Amygdala (tissue), 56 donors: ENCODE measurements at regions not wholly inside any gene's neighbourhood (a gene's known extent, or its start where the extent isn't known, plus 50 kb on each side); places are given as distances from the start of the nearest gene placed in this dataset.
A peak's percentile ranks its signal among the peaks of the same experiment; 100 is the strongest.

Experiments
- DNase-seq, 56 donors: peaks; one replicate each; lab custom pipeline; 2025; lab: John Stamatoyannopoulos, UW

DNA sequence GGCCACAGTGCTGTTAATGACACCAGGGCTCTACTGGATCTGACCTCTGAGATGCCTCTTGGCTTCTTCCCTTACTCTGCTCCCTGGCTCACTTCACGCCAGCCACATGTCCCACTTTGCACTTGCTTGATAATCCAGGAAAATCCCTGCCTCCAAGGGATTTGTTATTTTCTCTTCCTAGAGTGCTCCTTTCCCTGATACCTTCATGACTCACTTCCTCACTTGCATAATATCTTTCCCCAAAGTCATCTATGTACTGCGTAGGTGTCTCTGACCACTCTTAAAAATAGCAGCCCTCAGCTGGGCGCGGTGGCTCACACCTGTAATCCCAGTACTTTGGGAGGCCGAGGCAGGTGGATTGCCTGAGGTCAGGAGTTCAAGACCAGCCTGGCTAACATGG is 572.3 kb downstream of the PLCL1 start:
- DNase-seq = no peak

DNA sequence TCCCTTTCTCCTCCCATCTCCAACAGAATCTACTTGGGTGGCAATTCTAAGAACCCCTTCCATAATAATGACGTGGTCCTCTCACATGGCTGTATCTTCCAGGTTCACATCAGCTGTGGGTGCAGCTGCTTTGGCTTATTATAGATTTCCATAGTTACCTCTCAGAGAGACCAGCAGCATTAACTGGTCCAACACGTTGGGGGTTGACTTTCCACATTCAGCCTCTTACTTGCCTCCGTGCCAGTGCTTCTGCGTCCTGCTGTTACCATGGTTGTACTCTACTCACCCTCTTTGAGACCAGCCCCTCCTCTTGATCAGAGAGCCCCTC is 570.7 kb downstream of the PLCL1 start:
- no peak for DNase-seq

DNA sequence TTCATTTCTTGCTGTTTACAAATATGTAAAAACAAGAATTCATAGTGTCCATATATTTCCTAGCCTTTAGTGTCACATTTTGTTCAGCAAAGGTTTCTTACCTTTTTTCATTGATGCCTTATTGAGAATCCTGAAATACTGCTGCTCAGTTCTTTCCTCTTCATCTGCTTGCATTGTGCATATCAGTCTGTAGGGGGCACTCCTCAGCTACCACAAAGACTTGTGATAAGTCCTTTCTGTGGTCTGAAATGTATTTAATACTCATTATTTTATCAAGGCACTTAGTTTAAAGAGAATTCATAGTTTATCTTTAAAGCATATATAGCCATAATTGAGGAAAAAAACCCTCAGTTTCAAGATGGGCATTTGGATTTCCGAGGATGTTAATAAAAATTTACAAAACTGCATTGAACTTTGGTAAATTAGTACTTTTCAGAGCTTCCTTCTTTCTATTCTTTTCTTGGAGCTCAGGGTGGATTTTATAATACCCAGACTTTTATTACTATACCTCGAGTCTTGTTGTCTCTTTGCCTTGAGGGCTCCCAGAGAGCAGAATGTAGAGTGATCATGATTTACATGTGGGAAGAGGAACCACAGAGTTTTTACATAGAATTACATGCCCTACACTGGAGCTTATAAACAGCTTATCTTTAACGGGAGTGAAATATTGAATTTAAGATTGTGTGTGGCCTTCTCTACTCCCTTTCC is 570.1 kb downstream of the PLCL1 start:
- DNase-seq = peak in 19 of 56 donors; percentile 0 to 58 (median 10)

DNA sequence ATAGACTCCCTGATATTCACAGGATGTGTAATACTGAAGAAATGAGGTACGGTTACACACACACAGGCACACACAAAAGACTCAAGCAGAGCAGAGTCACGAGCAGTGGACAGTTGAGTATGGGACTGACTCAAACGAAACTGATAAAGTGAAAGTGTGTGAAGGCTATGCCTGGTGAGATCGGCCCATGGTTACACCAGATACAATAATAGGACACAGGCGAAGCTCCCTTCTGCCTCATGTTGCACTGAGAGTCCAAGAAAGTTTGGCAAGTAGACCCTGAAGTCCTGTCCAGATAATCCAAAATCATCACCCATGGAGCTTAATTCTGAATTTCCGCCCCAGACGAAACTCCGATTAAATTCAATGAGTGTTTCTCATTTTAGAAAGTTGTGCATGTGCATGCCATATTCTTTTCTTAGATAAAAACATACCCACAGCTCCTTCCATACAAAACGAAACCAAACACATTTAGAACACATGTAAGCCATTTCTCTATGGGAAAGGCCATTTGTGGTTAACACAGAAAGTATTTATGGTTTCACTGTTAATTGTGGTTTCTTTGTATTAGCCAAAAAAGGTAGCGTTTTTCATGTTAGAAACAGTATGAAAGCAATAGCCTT is 567.6 kb downstream of the PLCL1 start:
- no peak for DNase-seq

DNA sequence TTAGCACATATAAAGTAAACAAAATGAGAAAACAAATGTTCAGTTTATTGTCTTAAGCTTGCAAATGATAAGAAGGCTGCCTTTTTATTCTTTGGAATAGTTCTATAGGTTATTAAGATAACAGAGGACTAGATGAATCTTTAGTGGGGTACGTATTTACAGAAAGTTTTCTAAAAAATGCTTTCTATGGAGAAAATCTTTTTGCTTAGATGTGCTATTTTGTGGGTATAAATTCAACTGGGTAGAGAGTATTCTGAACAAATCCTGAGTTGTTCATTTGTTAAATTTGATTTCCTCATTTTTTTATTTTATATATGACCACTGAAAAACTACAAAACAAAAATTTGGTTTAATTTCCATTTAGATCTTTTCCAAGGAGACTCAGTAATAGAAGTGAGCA is 566.9 kb downstream of the PLCL1 start:
- no peak for DNase-seq

DNA sequence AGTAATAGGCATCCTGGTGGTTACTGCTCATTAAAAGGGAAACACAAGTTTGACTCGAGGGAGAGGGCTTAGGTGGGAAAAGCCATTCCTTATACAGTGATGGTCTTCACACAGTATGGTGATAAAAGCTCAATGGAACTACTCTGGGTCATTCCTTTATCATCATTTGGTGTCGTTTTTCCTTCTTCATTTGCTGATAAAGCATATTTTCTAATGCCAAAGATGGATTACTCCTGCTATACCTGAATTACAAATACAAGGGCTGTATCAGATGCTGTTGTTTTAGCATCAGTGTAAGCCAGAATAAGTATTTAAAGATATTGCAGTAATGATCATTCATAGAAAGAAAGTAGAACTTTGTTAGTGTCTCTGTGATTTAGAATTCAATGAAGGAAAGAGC is 563.7 kb downstream of the PLCL1 start:
- DNase-seq = no peak

DNA sequence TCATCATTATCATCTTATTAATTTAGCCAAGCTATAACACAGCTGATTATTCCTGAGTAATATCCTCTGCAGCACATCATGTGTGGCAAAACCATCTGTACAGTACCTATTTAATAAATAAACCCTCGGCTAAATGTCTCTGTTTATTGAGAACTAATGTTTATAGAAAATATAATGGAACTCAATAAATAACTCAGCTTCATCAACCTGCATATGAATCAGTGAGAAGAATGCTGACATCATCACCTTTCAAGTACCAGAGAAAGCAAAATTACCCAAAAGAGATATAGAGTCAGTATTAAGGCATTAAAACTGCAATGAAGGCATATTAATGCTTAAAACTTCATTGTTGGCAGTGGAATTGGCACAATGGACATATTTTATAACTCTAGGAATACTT is 558.3 kb downstream of the PLCL1 start:
- DNase-seq = no peak

DNA sequence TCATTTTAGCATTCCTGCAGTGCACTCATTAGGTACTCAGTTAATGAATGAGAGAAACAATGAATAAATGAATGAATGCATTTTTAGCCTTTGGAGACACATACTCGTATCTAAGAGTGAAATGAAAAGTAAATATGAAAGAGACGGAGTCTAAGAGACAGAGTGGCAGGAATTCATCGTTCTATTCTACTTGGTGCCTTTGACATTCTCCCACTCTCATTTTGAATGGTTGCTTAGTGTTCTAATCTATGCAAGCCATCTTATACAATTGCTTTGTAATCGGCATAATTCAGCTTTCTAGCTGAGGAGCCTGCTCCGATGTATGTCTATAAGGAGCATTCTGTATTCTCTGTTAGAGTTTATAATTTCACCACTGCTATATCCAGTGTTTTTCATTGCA is 554.9 kb downstream of the PLCL1 start:
- DNase-seq = no peak

DNA sequence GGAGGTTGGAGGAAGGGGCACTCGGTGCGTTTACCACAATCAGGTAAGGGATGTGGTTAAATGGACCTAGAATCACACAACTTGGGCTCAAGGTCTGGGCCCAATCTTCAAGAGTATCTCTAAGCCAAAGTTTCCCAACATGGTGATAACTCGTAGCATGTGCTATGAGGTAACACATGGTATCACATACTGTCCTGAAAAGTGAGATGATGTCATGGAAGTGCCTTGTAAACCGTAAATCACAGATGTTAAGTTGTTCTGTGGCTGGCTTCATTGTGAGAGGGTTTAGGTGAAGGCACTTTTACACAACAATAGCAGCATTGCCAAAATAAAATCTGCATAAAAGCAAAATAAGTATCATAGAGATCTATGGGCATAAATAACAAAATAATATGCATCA is 551.8 kb downstream of the PLCL1 start:
- DNase-seq = no peak

DNA sequence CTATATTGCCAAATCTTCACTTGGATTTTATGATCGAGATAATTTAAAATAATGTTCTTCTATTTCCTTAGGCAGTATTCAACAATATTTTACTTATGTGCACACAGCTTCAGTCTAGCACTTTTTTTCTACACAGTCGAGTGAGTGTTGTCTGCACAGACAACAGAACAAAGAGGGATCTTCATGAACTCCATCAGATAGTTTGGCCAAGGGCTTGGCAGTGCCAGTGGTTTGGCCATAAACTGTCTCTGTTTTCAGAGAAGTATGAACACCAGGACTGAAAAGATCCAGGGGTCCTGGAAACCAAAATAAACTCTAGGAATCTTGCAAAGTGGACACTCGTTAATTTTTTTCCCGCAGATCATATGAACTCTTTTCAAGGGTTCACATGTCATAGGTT is 547.3 kb downstream of the PLCL1 start:
- peak in 11 of 56 donors; percentile 0 to 25 (median 4) for DNase-seq

DNA sequence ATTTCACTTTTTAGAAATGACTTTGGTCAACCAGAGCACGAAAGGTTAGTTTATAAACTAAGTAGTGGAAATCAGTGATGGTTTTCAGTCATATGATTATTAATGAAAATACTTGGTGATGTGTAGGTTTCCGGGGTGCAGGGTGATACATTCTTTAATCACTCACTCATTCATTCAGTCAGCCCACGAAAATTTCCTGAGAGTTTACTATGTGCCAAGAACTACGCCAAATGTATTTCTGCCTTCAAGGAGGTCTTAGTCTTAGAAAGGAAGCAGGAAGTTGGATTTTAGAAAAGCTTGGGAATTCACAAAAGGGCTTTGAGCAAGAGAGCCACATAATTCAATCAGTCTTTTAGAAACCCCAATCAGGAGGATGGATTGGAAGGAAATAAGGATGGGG is 543.6 kb downstream of the PLCL1 start:
- DNase-seq = no peak

DNA sequence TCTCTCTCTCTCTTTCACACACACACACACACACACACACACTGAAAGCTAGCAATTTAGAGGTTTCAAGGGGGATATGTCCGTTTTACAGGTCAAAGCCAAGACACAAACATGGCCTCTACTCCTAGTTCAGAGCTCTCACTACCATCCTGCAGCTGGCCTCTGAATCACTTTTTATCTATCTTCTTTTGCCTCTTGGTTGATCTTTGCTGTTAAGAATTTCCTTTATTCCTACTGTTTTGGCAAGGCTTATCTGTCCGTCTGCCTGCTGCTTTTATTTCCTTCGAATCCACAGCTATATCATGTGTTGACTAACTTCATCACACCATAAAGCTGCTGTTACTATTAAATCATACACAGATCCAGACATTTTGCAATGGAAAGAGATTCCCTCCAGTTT is 543.0 kb downstream of the PLCL1 start:
- DNase-seq = no peak

DNA sequence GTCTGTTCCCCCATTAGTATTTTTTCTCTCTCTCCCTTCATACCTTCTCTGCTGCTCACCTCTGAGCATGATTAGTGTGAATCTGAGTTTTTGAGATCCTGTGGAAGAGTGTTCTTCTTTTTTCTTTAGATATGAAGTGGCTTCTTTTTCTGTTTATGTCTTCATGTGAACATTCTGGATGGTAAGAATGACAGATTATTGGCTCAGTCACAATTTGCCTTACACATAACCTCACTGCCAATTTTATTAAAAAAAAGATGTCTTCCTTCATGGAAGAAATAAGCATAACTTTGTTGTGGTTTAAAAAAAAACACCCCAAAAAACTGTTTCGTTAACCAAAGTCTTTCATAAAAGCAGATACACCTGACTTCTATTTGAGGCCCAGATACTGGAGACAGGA is 539.1 kb downstream of the PLCL1 start:
- no peak for DNase-seq

DNA sequence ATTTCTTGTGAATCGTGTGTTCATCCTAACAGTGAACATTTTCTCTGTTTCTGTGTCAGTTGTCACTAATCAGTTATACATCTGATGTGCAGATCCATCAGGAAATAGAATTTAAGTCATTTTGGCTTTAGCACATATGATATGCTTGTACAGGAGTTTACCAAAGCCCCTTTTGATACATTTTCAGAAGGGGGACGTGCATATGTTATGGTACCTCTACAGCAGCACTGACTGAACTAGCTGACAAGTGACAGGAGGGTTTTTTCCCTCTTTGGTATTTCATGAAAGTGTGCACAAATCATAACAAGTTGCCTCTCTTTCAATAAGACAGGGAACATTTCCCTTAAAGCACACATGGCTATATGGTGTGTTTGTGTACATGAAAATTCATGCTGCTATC is 536.5 kb downstream of the PLCL1 start:
- DNase-seq = no peak

DNA sequence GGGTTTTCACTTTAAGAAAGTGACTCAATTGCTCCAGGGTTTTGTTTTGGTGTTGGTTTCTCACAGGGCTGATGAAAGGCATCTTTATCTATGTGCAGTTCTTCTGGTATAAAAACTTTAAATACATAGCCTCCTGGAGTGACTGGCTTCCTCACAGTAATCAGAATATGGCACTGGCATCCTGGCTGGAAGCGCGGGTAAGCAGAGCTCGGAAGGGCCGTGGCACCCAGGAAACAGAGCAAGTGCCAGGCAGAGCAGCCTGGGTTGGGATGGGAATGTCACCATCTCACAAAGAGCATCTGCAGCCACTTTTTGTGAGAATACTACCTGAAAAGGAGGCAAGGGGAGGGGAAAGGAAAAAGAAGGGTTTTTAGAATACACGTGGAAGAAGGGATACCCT is 534.7 kb downstream of the PLCL1 start:
- DNase-seq = no peak

DNA sequence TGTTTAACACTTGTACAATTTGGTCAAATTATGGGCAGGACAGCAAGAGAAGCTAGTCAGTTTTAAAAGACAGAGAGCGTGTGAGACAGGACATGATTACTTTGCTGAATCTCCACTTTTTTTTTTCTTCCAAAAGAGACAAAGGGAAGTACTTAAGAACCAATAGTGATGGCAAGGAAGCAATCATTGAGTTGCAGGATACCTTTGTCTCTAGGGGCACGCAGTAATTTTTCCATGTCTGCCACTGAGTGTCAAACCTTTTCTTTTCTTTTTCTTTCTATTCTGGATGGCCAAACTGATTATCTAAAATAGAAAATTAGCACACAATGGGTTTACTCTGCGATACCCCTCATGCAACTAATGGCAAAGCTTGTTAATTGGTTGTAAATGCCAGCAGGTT is 533.0 kb downstream of the PLCL1 start:
- no peak for DNase-seq

DNA sequence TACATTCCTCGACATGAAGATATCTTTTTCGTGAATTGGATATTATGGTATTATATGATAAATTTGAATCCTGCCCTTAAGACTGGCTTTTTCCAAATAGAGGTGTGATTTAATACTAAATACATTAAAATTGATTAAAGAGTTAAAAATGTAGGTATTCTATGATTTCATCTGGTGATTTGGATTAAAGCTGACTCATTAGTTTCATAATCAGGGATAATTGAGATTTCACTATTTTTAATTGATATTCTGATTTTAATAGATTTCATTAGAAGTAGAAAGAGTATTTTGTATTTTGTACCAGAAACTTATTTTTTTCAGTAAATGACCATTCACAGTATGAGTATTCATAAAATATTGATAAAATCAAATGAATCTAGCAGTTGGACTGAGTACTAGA is 524.1 kb downstream of the PLCL1 start:
- no peak for DNase-seq

DNA sequence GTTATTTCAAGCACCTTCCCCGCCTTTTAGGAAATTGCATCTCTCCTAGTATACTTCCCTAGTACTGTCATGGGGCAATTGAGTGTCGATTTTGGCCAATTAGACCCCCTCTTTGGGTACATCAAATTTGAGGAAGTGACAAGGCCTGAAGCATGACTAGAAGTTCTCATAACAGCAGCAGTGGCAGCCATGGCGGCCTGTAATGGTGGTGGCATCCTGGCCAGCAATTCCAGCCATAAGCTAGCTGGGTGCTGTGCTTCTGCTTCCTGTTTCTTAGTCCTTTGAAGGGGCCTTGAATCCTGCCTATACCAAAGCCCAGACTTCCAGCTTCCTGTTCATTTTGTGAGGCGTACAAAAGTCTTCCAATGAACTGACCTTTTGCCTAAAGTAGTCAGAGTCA is 523.1 kb downstream of the PLCL1 start:
- no peak for DNase-seq

DNA sequence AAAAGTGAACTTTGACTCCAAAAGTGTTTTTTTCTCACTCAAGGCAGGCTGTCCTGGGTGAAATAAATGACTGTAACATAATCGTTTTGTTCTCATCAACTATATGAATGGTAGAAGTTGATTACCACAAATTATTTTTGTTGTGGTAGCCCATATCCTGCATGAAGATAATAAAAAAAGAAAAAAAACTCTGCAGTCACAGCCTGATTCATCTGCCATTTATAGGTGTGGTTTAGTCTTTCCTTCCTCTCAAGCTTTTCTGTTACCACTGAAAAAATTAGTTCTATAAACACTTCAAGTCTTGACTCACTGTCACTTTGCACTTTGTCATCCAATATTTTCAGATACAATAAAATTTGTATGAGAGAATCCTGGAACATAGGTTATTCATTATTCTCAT is 522.0 kb downstream of the PLCL1 start:
- DNase-seq = no peak

DNA sequence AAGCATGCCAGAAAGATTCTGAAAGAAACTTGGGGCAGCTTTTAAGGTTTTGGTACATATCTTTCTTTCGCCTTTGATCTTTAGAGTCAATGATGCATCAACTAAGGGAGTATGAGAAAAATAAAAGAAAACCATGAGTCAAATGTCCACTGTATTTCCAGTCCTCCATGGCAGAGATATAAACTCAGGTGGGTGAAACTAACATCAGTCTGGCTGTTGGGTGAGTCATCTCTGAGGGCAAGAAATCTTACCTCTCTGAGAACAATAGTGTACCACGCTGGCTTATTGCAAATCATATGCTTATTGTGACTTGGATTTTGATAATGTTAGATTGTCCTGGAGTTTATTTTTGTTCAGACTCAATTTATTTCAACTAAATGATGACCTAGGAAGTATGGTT is 521.0 kb downstream of the PLCL1 start:
- no peak for DNase-seq

DNA sequence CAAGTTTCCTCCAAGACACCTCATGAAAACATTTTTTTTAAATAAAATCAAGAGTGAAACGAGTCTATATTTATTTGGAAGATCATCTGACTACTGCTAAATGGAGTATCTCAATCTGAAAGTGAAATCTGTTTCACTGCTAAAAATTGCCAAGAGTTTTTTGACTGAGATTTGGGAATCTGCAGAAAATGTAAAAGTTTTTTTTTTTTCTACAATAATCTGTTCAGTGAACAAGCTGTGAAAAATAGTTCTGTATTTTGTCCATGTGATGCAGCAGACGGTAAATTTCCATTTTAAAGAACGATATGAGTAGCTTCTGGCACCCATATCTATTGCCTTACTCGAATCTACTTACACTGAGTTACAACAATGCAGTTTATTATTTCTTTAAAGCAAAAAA is 519.7 kb downstream of the PLCL1 start:
- no peak for DNase-seq

DNA sequence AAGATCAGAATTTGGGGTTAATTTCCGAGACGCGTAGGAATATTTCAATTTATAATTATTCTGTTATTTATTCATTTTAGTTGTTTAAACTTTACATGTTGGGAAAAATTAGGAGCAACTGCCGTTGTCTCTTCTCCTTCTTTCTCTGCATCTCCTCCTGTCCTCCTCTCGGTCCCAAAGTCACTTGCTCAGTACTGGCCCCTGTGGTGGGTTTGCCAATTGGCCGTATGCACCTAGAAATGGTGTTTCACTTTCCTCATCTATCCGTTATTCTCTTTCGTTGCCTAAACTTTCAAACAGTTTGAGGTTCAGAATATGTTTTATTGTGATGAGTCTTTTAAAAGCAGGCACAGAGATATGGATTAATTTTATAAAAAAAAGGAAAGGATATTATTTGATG is 517.9 kb downstream of the PLCL1 start:
- DNase-seq = no peak

DNA sequence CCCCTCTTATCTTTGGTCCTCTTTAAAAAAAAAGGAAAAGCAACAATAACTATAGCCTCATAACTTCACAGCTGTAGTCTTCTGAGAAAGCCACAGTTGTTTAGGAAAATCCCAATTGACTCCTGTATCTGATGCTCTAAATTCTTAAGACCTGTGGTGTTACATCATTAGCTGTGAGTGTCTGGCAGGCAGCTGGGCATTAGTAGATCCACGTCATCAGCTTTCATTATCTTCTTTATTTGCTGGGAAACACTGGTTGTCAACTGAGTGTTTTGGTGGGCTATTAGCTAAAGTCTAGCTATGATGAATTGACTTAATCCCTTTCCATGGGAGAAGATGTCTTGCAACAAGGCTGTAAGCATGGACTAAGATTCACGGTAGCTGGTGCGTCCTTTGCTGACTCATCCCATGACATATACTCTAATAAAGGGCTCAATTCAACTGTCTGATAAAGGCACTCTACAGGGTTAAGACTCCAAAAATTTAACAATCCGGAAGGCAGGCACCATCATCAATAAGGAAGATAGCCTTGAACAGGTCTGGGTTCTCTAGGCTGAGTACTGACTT is 517.2 kb downstream of the PLCL1 start:
- DNase-seq = no peak
